Upper lobe of left lung (tissue), 6 donors: ENCODE measurements at regions not wholly inside any gene's neighbourhood (a gene's known extent, or its start where the extent isn't known, plus 50 kb on each side); places are given as distances from the start of the nearest gene placed in this dataset.

Experiments
- ATAC-seq, 2 donors: fragments of 200-7000 bp; cut with Tn5 transposase; one replicate each; pipeline ENCODE4 v1.9.1; 2022; ENCODE audit warnings: mild to moderate bottlenecking in 2 of 2, moderate library complexity in 2 of 2; ENCODE audit not compliant: low FRiP score in 2 of 2
- DNase-seq, 2 donors: peaks; one replicate each; pipeline ENCODE4 v3.0.0-alpha.2; 2019 to 2020
- H3K27ac ChIP-seq, 4 donors: fragments of 200-600 bp; sonication (generic); one replicate each; pipeline ENCODE4 v1.5.1; 2016 to 2019
- H3K27me3 ChIP-seq, 4 donors: fragments of 200-600 bp; sonication (generic); one replicate each; pipeline ENCODE4 v1.5.1; 2017 to 2019
- H3K36me3 ChIP-seq, 4 donors: fragments of 200-600 bp; sonication (generic); one replicate each; pipeline ENCODE4 v1.5.1; 2016 to 2019
- H3K4me1 ChIP-seq, 4 donors: fragments of 200-600 bp; sonication (generic); one replicate each; pipeline ENCODE4 v1.5.1; 2018 to 2019
- H3K4me3 ChIP-seq, 4 donors: fragments of 200-600 bp; sonication (generic); one replicate each; pipeline ENCODE4 v1.5.1; 2017 to 2019; ENCODE audit warnings: mild to moderate bottlenecking in 2 of 4, moderate library complexity in 1 of 4
- H3K9me3 ChIP-seq, 4 donors: fragments of 200-600 bp; sonication (generic); one replicate each; pipeline ENCODE4 v1.5.1; 2018 to 2019
- EP300 ChIP-seq, 4 donors: sonication (generic); formaldehyde crosslinking; IDR thresholded peaks; one replicate each; pipeline ENCODE4 v1.5.1; 2017; ENCODE audit warnings: antibody characterized with exemption in 4 of 4, control low read depth in 2 of 4
- POLR2A ChIP-seq, 4 donors: fragments of 450-650 bp; IDR thresholded peaks; one replicate each; pipeline ENCODE4 v1.5.1; 2016 to 2017; ENCODE audit warnings: antibody characterized with exemption in 4 of 4, mild to moderate bottlenecking in 2 of 4
- POLR2AphosphoS5 ChIP-seq, 2 donors: sonication (generic); formaldehyde crosslinking; IDR thresholded peaks; one replicate each; pipeline ENCODE4 v1.5.1; 2017; ENCODE audit warnings: antibody characterized with exemption in 2 of 2
- WGBS, 2 donors: methylation state at CpG; one replicate each; pipeline ENCODE4 v1.1.5; 2017 to 2018; 5-methylcytosine and 5-hydroxymethylcytosine counted together
- TF ChIP-seq, protein P1 (sequence below), 6 experiments: fragments of 450-650 bp in 4 of 6; fragments of 200-600 bp in 2 of 6; sonication (generic) in 2 of 6; IDR thresholded peaks; one replicate each; pipeline ENCODE4 v1.5.1; 2016 to 2019; ENCODE audit warnings: antibody characterized with exemption in 6 of 6
- donor health status: DM: no; HTN: no; CAD: no; lungs with moderate emphysema.
- donor health status: DM: no; HTN: yes; CAD: no; lungs with severe emphysema.

DNA sequence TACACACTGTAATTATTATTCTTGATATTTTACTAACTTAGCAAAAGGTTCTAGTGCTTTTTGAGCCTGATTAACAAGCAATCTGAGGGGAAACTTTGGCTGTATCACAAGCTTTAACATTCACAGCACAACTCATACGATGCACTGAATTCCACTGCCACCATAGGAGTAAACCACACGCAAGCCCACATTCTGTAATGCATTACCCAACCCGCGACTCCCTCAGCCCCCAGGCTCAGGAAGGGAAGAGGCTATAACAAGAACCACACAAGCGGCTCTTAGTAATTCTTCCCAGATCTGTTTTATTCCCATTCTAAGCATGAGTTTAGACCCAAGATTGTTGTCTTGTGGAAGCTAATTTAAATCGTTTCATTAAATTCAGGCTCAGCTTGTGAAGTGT, 138.5 kb upstream of the TBL1X start:
- Histone ChIP-seq H3K9me3 (no peaks in the 10 kb centered on the region), H3K4me1 (peaks cover 0 to 2% (median 0%) of the 10 kb centered on the region in 4 donors), H3K27ac (no peak overlapping the region), H3K27me3 (no peaks in the 10 kb centered on the region), H3K36me3 (no peaks in the 10 kb centered on the region), H3K4me3 (no peak overlapping the region)
- TF ChIP-seq POLR2AphosphoS5 (IDR thresholded peaks at IDR 0.05) (no peak), POLR2A (IDR thresholded peaks at IDR 0.05) (no peak), EP300 (IDR thresholded peaks at IDR 0.05) (no peak)
- TF ChIP-seq, protein P1, sequence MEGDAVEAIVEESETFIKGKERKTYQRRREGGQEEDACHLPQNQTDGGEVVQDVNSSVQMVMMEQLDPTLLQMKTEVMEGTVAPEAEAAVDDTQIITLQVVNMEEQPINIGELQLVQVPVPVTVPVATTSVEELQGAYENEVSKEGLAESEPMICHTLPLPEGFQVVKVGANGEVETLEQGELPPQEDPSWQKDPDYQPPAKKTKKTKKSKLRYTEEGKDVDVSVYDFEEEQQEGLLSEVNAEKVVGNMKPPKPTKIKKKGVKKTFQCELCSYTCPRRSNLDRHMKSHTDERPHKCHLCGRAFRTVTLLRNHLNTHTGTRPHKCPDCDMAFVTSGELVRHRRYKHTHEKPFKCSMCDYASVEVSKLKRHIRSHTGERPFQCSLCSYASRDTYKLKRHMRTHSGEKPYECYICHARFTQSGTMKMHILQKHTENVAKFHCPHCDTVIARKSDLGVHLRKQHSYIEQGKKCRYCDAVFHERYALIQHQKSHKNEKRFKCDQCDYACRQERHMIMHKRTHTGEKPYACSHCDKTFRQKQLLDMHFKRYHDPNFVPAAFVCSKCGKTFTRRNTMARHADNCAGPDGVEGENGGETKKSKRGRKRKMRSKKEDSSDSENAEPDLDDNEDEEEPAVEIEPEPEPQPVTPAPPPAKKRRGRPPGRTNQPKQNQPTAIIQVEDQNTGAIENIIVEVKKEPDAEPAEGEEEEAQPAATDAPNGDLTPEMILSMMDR (IDR thresholded peaks at IDR 0.05): no peak
- no peak for ATAC-seq
- WGBS, 2 donors: 89 to 97% methylated on average over 3 to 6 of the region's 6 CpGs
- DNase-seq: no peak

DNA sequence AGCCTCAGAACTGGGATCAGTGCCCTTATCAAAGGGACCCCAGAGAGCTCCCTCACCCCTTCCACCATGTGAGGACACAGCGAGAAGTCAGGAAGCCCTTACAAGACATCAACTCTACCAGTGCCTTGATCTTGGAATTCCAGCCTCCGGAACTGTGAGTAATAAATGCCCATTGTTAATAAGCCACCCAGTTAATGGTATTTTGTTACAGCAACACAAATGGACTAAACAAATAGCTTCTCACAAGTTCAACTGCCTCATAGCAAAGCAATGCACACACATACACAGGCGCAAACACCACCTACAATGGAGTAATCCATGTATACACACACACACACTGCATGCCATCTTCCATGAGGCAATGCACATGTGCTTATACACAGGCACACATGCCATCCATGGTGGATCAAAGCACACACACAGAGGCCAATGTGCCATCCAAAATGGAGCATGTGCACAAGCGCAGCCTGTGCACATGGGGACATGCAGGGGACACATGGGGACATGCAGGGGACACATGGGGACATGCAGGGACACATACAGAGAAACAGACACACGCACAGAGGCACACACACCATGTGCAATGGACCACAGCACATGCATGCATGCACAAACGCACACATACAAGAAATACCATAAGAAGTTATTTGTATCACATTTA, 137.6 kb upstream of the TBL1X start:
- Histone ChIP-seq H3K4me3 (no peak overlapping the region), H3K36me3 (no peaks in the 10 kb centered on the region), H3K27me3 (no peaks in the 10 kb centered on the region), H3K9me3 (no peaks in the 10 kb centered on the region), H3K27ac (no peak overlapping the region), H3K4me1 (no peaks in the 10 kb centered on the region)
- TF ChIP-seq POLR2AphosphoS5 (IDR thresholded peaks at IDR 0.05) (no peak), POLR2A (IDR thresholded peaks at IDR 0.05) (no peak)
- TF ChIP-seq, protein P1 (IDR thresholded peaks at IDR 0.05): no peak
- ATAC-seq: no peak
- DNase-seq: no peak
- WGBS, 2 donors: 83 to 86% methylated on average over 1 to 6 of the region's 6 CpGs

DNA sequence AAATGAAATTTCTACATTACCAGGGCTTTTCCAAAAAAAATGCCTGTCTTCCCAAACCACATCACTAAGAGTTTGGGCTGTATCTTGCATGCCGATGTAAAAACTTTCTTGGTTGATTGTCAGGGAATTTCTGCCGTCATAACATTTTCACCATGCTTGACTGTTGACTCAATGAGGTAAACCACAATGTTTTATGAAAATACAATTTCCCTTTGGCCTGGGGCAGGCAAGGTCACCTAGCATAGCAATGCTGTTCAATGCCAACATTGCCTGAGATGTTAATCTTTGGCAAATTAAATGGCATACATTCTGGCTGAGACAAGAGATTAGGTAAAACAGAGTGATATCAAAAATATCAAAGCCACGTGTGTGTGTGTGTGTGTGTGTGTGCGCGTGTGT, 137.1 kb upstream of the TBL1X start:
- Histone ChIP-seq H3K4me3 (no peak overlapping the region), H3K27me3 (no peaks in the 10 kb centered on the region), H3K36me3 (no peaks in the 10 kb centered on the region), H3K4me1 (no peaks in the 10 kb centered on the region), H3K9me3 (no peaks in the 10 kb centered on the region), H3K27ac (no peak overlapping the region)
- 54 to 93% methylated on average over 4 to 5 of the region's 5 CpGs for WGBS, 2 donors
- DNase-seq (no peak), ATAC-seq (no peak)
- TF ChIP-seq EP300 (IDR thresholded peaks at IDR 0.05): no peak
- TF ChIP-seq, protein P1 (IDR thresholded peaks at IDR 0.05): no peak
- TF ChIP-seq POLR2AphosphoS5 (IDR thresholded peaks at IDR 0.05): no peak
- TF ChIP-seq POLR2A (IDR thresholded peaks at IDR 0.05): no peak

DNA sequence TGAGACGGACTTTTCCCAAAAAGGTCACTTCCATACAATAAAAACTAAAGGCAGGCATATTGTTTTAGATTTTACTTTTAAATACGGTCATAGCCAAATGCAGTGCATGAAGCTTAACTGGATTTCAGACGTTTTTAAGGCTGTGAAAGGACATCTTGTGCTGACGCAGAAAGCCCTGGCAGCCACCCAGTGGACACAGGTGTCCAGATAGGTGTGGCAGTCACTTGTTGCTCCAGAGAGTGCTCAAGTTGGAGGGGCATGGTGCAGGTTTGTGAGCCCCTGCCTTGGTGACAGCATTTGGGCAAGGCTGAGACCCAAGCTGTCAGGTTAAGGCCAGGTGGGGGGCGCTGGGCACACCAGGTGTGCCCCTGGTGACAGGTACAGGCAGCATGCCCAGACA, 135.8 kb upstream of the TBL1X start:
- no peaks in the 10 kb centered on the region for H3K9me3 ChIP-seq
- ATAC-seq: no peak
- no peak overlapping the region for H3K27ac ChIP-seq
- WGBS, 2 donors: 65 to 100% methylated on average over 1 to 5 of the region's 5 CpGs
- DNase-seq: peak in 1 of 2 donors; percentile 60
- H3K4me1 ChIP-seq: no peaks in the 10 kb centered on the region
- H3K4me3 ChIP-seq: no peak overlapping the region
- TF ChIP-seq EP300 (IDR thresholded peaks at IDR 0.05) (no peak), POLR2AphosphoS5 (IDR thresholded peaks at IDR 0.05) (no peak), POLR2A (IDR thresholded peaks at IDR 0.05) (no peak)
- TF ChIP-seq, protein P1 (IDR thresholded peaks at IDR 0.05): no peak
- H3K36me3 ChIP-seq: no peaks in the 10 kb centered on the region
- H3K27me3 ChIP-seq: no peaks in the 10 kb centered on the region
